ENCODE measurements at regions not wholly inside any gene's neighbourhood (a gene's known extent, or its start where the extent isn't known, plus 50 kb on each side); places are given as distances from the start of the nearest gene placed in this dataset.

- TF ChIP-seq, protein P1, sequence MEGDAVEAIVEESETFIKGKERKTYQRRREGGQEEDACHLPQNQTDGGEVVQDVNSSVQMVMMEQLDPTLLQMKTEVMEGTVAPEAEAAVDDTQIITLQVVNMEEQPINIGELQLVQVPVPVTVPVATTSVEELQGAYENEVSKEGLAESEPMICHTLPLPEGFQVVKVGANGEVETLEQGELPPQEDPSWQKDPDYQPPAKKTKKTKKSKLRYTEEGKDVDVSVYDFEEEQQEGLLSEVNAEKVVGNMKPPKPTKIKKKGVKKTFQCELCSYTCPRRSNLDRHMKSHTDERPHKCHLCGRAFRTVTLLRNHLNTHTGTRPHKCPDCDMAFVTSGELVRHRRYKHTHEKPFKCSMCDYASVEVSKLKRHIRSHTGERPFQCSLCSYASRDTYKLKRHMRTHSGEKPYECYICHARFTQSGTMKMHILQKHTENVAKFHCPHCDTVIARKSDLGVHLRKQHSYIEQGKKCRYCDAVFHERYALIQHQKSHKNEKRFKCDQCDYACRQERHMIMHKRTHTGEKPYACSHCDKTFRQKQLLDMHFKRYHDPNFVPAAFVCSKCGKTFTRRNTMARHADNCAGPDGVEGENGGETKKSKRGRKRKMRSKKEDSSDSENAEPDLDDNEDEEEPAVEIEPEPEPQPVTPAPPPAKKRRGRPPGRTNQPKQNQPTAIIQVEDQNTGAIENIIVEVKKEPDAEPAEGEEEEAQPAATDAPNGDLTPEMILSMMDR (IDR thresholded peaks at IDR 0.05), result no peak
- TF ChIP-seq POLR2A (IDR thresholded peaks at IDR 0.05), result no peak
Measured at GRCh38 chr16:86085161-86085611, 186.2 kb downstream of the IRF8 start.
